HCT116 (cell line): ENCODE measurements at regions not wholly inside any gene's neighbourhood (a gene's known extent, or its start where the extent isn't known, plus 50 kb on each side); places are given as distances from the start of the nearest gene placed in this dataset.

ENCODE experiments used
- ATAC-seq: fragments of 200-7000 bp; cut with Tn5 transposase; 2 replicates; pipeline ENCODE4 v1.9.1; 2020; ENCODE audit warnings: mild to moderate bottlenecking, moderate library complexity
- BruUV-seq: library from RNA; stranded (reverse); fragments of 400-500 nt; replicated peaks from 2 replicates; lab custom pipeline; 2021; lab: Mats Ljungman, UMichigan
- CTCF ChIA-PET: fragments of 300-600 bp; sonication (Branson Sonifier 250); formaldehyde crosslinking; loops from one replicate; lab custom pipeline; 2021; ENCODE audit warnings: antibody characterized with exemption; lab: Charles Lee
- POLR2A ChIA-PET: fragments of 300-600, 350-600 bp; sonication (Branson Sonifier 250); formaldehyde crosslinking; loops from one replicate; lab custom pipeline; 2021; ENCODE audit warnings: antibody characterized with exemption; lab: Charles Lee
- RAD21 ChIA-PET, 2 experiments: fragments of 300-600 bp; sonication (Branson Sonifier 250); formaldehyde crosslinking; loops; one replicate each; lab custom pipeline; 2023; ENCODE audit warnings: low total read pairs in 2 of 2; ENCODE audit not compliant: uncharacterized antibody in 2 of 2, unreplicated experiment in 2 of 2, low non-redundant PET in 1 of 2; lab: Charles Lee
- DNase-seq: peaks from one replicate; pipeline ENCODE4 v3.0.0-alpha.2; 2010; ENCODE audit warnings: low read depth, low spot score
- H2AFZ ChIP-seq: fragments of 200-600 bp; shearing (Covaris generic), sonication (generic); 2 replicates; pipeline ENCODE4 v1.6.1; 2017; ENCODE audit warnings: low read depth, mixed run types, mixed read lengths, antibody characterized with exemption, low read length; ENCODE audit not compliant: poor library complexity, severe bottlenecking
- H3K27ac ChIP-seq: 2 replicates; pipeline ENCODE4 v1.5.1; 2012; ENCODE audit warnings: low read depth, low read length
- H3K27me3 ChIP-seq: fragments of 200-600 bp; sonication (generic); 2 replicates; pipeline ENCODE4 v1.6.1; 2016; ENCODE audit warnings: mixed run types, low read length, mixed read lengths; ENCODE audit not compliant: insufficient read depth
- H3K36me3 ChIP-seq, 2 experiments: fragments of 200-500 bp in 1 of 2; fragments of 200-600 bp in 1 of 2; sonication (Bioruptor generic) in 1 of 2; sonication (generic) in 1 of 2; 2 replicates each; pipeline versions ENCODE4 v1.5.1 to v1.6.1; 2014 to 2016; ENCODE audit warnings: low read length in 2 of 2, inconsistent platforms in 1 of 2, mixed read lengths in 1 of 2, mixed run types in 1 of 2; ENCODE audit not compliant: insufficient read depth in 2 of 2, control insufficient read depth in 1 of 2
- H3K4me1 ChIP-seq, 2 experiments: fragments of 200-600 bp in 1 of 2; sonication (generic) in 1 of 2; 2 replicates each; pipeline versions ENCODE4 v1.5.1 to v1.6.1; 2012 to 2017; ENCODE audit warnings: low read length in 2 of 2, inconsistent platforms in 1 of 2, mild to moderate bottlenecking in 1 of 2, mixed read lengths in 1 of 2, mixed run types in 1 of 2, moderate library complexity in 1 of 2; ENCODE audit not compliant: insufficient read depth in 2 of 2, control insufficient read depth in 1 of 2
- H3K4me2 ChIP-seq: fragments of 200-600 bp; sonication (generic); 2 replicates; pipeline ENCODE4 v1.6.1; 2017; ENCODE audit warnings: mixed run types, low read length, mixed read lengths
- H3K4me3 ChIP-seq, 2 experiments: fragments of 200-600 bp in 1 of 2; sonication (generic) in 1 of 2; replicated peaks in 1 of 2; 2 replicates each; pipeline ENCODE4 v1.5.1; 2011 to 2016; ENCODE audit warnings: low read length in 2 of 2, control low read depth in 1 of 2, low read depth in 1 of 2, mild to moderate bottlenecking in 1 of 2, mixed read lengths in 1 of 2, mixed run types in 1 of 2
- H3K79me2 ChIP-seq: fragments of 200-600 bp; sonication (generic); 2 replicates; pipeline ENCODE4 v1.6.1; 2017; ENCODE audit warnings: mild to moderate bottlenecking, mixed run types, low read length, moderate library complexity, mixed read lengths; ENCODE audit not compliant: insufficient read depth
- H3K9ac ChIP-seq: fragments of 200-600 bp; sonication (generic); 2 replicates; pipeline ENCODE4 v1.6.1; 2016; ENCODE audit warnings: low read length, mixed read lengths
- H3K9me2 ChIP-seq: fragments of 200-600 bp; sonication (generic), shearing (Covaris generic); 2 replicates; pipeline ENCODE4 v1.6.1; 2017; ENCODE audit warnings: mixed run types, mild to moderate bottlenecking, moderate library complexity; ENCODE audit not compliant: insufficient read depth
- H3K9me3 ChIP-seq, 2 experiments: fragments of 200-500 bp in 1 of 2; fragments of 200-600 bp in 1 of 2; sonication (Bioruptor generic) in 1 of 2; sonication (generic) in 1 of 2; 2 replicates each; pipeline ENCODE4 v1.6.1; 2014 to 2017; ENCODE audit warnings: low read length in 2 of 2, mixed read lengths in 2 of 2, inconsistent platforms in 1 of 2, low read depth in 1 of 2, mild to moderate bottlenecking in 1 of 2, mixed run types in 1 of 2, moderate library complexity in 1 of 2; ENCODE audit not compliant: control insufficient read depth in 1 of 2, insufficient read depth in 1 of 2
- H4K20me1 ChIP-seq: fragments of 200-600 bp; sonication (generic), shearing (Covaris generic); 2 replicates; pipeline ENCODE4 v1.6.1; 2017; ENCODE audit warnings: mixed run types, mild to moderate bottlenecking, moderate library complexity; ENCODE audit not compliant: insufficient read depth
- CBX3 ChIP-seq: IDR thresholded peaks from 2 replicates; pipeline ENCODE4 v1.6.1; 2012; ENCODE audit warnings: low read depth
- CEBPB ChIP-seq: IDR thresholded peaks from 2 replicates; pipeline ENCODE4 v1.6.1; 2012; ENCODE audit warnings: low read depth
- EGR1 ChIP-seq: IDR thresholded peaks from 2 replicates; pipeline ENCODE4 v1.6.1; 2012; ENCODE audit warnings: low read depth
- ELF1 ChIP-seq: IDR thresholded peaks from 2 replicates; pipeline ENCODE4 v1.6.1; 2012; ENCODE audit warnings: low read depth, borderline replicate concordance
- EZH2 ChIP-seq: fragments of 200-600 bp; sonication (generic); IDR thresholded peaks from 2 replicates; pipeline ENCODE4 v1.6.1; 2017; ENCODE audit warnings: antibody characterized with exemption, mixed run types
- EZH2phosphoT487 ChIP-seq: fragments of 200-600 bp; IDR thresholded peaks from 2 replicates; pipeline ENCODE4 v1.6.1; 2018; ENCODE audit warnings: antibody characterized with exemption, borderline replicate concordance
- FOSL1 ChIP-seq: IDR thresholded peaks from 2 replicates; pipeline ENCODE4 v1.6.1; 2012; ENCODE audit warnings: low read depth
- JUND ChIP-seq: IDR thresholded peaks from 2 replicates; pipeline ENCODE4 v1.6.1; 2012
- RAD21 ChIP-seq: IDR thresholded peaks from 2 replicates; pipeline ENCODE4 v1.6.1; 2012; ENCODE audit warnings: low read depth, mild to moderate bottlenecking
- SP1 ChIP-seq: IDR thresholded peaks from 2 replicates; pipeline ENCODE4 v1.6.1; 2012; ENCODE audit warnings: low read depth
- SRF ChIP-seq: IDR thresholded peaks from 2 replicates; pipeline ENCODE4 v1.6.1; 2012; ENCODE audit warnings: low read depth
- TCF7L2 ChIP-seq: IDR thresholded peaks from 2 replicates; pipeline ENCODE4 v1.7.0; 2011; ENCODE audit warnings: borderline replicate concordance, inconsistent platforms; ENCODE audit not compliant: insufficient read depth, insufficient read length; ENCODE audit errors: extremely low read depth
- YY1 ChIP-seq: IDR thresholded peaks from 2 replicates; pipeline ENCODE4 v1.6.1; 2011; ENCODE audit warnings: low read length, low read depth, moderate library complexity, mild to moderate bottlenecking; ENCODE audit not compliant: insufficient replicate concordance; ENCODE audit errors: extremely low read depth
- ZFX ChIP-seq: fragments of 450-650 bp; IDR thresholded peaks from 2 replicates; pipeline ENCODE4 v1.6.1; 2017
- ZNF274 ChIP-seq: fragments of 200-500 bp; sonication (Bioruptor generic); IDR thresholded peaks from 2 replicates; pipeline ENCODE4 v1.6.1; 2014; ENCODE audit warnings: mild to moderate bottlenecking, low read depth, low read length, inconsistent platforms
- intact Hi-C: fragments of 100-400 bp; cut with micrococcal nuclease; formaldehyde crosslinking; loops from 2 replicates; pipeline ENCODE4 v1.10.0; 2022
- TF ChIP-seq, protein P1 (sequence below), 3 experiments: fragments of 200-600 bp in 1 of 3; sonication (generic) in 1 of 3; IDR thresholded peaks in 2 of 3; conservative IDR thresholded peaks in 1 of 3; 2 replicates each; pipeline ENCODE4 v1.5.1; 2012 to 2017; ENCODE audit warnings: low read depth in 2 of 3, low read length in 2 of 3, antibody characterized with exemption in 1 of 3, borderline replicate concordance in 1 of 3, control low read depth in 1 of 3, mild to moderate bottlenecking in 1 of 3, mixed read lengths in 1 of 3, mixed run types in 1 of 3, moderate library complexity in 1 of 3; ENCODE audit not compliant: insufficient read depth in 1 of 3

DNA sequence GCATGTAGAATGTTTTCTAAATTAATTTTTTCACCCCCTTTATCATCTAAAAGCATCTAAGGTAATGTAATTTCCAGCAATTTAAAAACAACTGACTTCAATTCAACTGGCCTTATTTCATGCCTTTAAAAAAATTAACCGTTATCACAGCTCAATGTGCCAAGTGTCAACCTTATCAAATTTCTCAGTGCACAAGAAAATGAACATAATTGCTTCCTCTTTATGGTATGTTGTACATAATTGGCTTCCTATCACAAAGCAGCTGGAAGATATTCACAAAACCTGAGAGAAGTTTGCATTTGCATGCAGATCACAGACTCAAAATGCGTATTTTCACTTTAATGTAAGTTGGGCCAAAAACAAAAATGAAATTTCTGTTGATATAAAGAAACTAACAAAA lies 966.4 kb downstream of the GRM8 start:
- Histone ChIP-seq H3K4me1 (no peaks in the 10 kb centered on the region), H2AFZ (no peak overlapping the region), H3K9ac (no peak overlapping the region), H3K4me2 (no peak overlapping the region), H3K79me2 (no peaks in the 10 kb centered on the region), H3K9me2 (no peaks in the 10 kb centered on the region), H3K27ac (no peak overlapping the region), H3K36me3 (no peaks in the 10 kb centered on the region), H3K27me3 (no peaks in the 10 kb centered on the region), H3K4me3 (no peak overlapping the region), H4K20me1 (no peaks in the 10 kb centered on the region), H3K9me3 (no peaks in the 10 kb centered on the region)
- no TSS peak for BruUV-seq
- POLR2A ChIA-PET: no interaction called here
- CTCF ChIA-PET: no interaction called here
- TF ChIP-seq ZFX (no peak), EZH2 (no peak), EGR1 (no peak), ZNF274 (no peak)
- DNase-seq (no peak), ATAC-seq (no peak)
- RAD21 ChIA-PET: no interaction called here
- intact Hi-C loops: no loop called here

DNA sequence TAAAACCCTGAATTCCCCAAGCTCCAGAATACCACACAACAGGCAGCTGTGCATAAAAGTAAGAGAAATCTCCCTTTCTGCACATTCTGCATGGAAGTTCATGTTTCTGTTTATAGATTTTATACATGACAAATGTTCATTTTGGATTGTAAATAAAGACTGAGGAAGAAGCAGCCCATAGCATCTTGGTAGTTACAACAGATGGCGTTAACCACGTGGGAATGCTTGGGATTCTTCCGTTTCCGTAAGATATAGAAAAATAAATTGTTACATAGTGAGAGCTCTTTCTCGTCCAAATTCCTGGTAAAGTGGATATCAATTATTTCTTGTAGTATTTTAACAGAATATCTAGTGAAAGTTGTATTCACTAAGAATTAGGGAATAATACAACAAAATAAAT lies 1016.5 kb downstream of the GRM8 start:
- H3K9ac ChIP-seq: no peak overlapping the region
- H3K79me2 ChIP-seq: no peaks in the 10 kb centered on the region
- ATAC-seq (no peak), DNase-seq (no peak)
- H3K9me3 ChIP-seq: no peaks in the 10 kb centered on the region
- H3K4me3 ChIP-seq: no peak overlapping the region
- no peaks in the 10 kb centered on the region for H3K4me1 ChIP-seq
- H3K36me3 ChIP-seq: no peaks in the 10 kb centered on the region
- CTCF ChIA-PET: no interaction called here
- POLR2A ChIA-PET: no interaction called here
- no peaks in the 10 kb centered on the region for H4K20me1 ChIP-seq
- no peak for TF ChIP-seq TCF7L2
- TF ChIP-seq EGR1: no peak
- TF ChIP-seq CEBPB: no peak
- TF ChIP-seq RAD21: no peak
- TF ChIP-seq EZH2: no peak
- TF ChIP-seq EZH2phosphoT487: no peak
- no peak for TF ChIP-seq JUND
- TF ChIP-seq, protein P1, sequence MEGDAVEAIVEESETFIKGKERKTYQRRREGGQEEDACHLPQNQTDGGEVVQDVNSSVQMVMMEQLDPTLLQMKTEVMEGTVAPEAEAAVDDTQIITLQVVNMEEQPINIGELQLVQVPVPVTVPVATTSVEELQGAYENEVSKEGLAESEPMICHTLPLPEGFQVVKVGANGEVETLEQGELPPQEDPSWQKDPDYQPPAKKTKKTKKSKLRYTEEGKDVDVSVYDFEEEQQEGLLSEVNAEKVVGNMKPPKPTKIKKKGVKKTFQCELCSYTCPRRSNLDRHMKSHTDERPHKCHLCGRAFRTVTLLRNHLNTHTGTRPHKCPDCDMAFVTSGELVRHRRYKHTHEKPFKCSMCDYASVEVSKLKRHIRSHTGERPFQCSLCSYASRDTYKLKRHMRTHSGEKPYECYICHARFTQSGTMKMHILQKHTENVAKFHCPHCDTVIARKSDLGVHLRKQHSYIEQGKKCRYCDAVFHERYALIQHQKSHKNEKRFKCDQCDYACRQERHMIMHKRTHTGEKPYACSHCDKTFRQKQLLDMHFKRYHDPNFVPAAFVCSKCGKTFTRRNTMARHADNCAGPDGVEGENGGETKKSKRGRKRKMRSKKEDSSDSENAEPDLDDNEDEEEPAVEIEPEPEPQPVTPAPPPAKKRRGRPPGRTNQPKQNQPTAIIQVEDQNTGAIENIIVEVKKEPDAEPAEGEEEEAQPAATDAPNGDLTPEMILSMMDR (IDR thresholded peaks at IDR 0.05 in 2 of 3, conservative IDR thresholded peaks at IDR 0.05 in 1 of 3; ENCODE audit: borderline replicate concordance in 1 of 3, insufficient read depth in 1 of 3, low read depth in 2 of 3, low read length in 2 of 3): no peak
- no peak for TF ChIP-seq ZFX
- TF ChIP-seq FOSL1: no peak
- TF ChIP-seq ZNF274: no peak
- TF ChIP-seq SRF: no peak
- TF ChIP-seq CBX3: no peak
- TF ChIP-seq ELF1: no peak
- TF ChIP-seq YY1: no peak
- TF ChIP-seq SP1: no peak
- no peak overlapping the region for H2AFZ ChIP-seq
- no peaks in the 10 kb centered on the region for H3K27me3 ChIP-seq
- BruUV-seq: no TSS peak
- H3K27ac ChIP-seq: no peak overlapping the region
- intact Hi-C loops: no loop called here
- RAD21 ChIA-PET: no interaction called here
- H3K9me2 ChIP-seq: no peaks in the 10 kb centered on the region
- no peak overlapping the region for H3K4me2 ChIP-seq
